SJCRH30 (cell line): ENCODE measurements at regions not wholly inside any gene's neighbourhood (a gene's known extent, or its start where the extent isn't known, plus 50 kb on each side); places are given as distances from the start of the nearest gene placed in this dataset.
A peak's percentile ranks its signal among the peaks of the same experiment; 100 is the strongest.

ENCODE experiments used
- DNase-seq, 2 experiments: peaks; one replicate each; pipeline ENCODE4 v3.0.0-alpha.2; 2015 to 2020
- H3K27ac ChIP-seq: fragments of 250-450 bp; sonication (Bioruptor Pico); 2 replicates; pipeline ENCODE4 v1.5.1; 2020; ENCODE audit warnings: mild to moderate bottlenecking, moderate library complexity
- H3K27me3 ChIP-seq: fragments of 250-450 bp; sonication (Bioruptor Pico); 2 replicates; pipeline ENCODE4 v1.5.1; 2020; ENCODE audit warnings: mild to moderate bottlenecking, moderate library complexity
- H3K36me3 ChIP-seq: fragments of 250-450 bp; sonication (Bioruptor Pico); 2 replicates; pipeline ENCODE4 v1.5.1; 2020; ENCODE audit warnings: mild to moderate bottlenecking, moderate library complexity
- H3K4me1 ChIP-seq: fragments of 250-450 bp; sonication (Bioruptor Pico); 2 replicates; pipeline ENCODE4 v1.5.1; 2020; ENCODE audit warnings: mild to moderate bottlenecking, moderate library complexity
- H3K4me3 ChIP-seq: fragments of 250-450 bp; sonication (Bioruptor Pico); 2 replicates; pipeline ENCODE4 v1.5.1; 2020; ENCODE audit warnings: mild to moderate bottlenecking, moderate library complexity
- H3K9me3 ChIP-seq: fragments of 250-450 bp; sonication (Bioruptor Pico); replicated peaks from 2 replicates; pipeline ENCODE4 v1.5.1; 2020; ENCODE audit warnings: mild to moderate bottlenecking, moderate library complexity

DNA sequence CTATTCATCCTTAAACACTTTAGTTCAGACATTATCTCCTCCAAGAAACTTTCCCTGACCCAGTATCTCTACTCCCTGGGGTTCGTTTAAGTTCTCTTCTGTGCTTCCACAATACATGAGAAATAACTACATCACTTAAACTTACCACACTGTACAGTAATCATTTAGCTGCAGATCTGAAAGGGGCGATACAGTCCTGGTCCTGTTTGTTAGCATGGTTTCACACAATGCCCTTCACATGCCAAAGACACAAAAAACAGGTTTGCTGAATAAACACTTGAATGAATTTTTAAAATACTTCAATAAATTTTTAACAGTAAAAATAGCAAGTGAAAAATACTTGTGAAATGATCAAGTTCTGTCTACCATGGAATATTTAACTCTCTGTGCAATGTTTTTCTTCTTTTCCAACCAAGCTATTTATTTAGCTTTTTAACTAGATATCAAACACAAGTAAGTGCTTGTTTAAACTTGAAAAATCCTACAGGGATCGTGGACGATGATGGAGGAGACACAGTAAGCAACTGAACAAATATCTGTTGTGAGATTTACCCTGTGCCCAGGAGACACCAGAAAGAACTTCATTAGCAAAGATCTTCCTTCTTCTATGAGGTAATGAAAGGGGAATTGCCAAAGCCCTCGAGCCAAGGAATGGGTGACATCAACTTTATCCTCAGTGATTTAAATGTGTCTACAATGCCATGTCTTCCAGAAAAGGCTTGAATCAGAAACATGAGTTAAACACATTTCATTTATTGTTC lies 255.6 kb upstream of the GRIP1 start:
- no peaks in the 10 kb centered on the region for H3K27me3 ChIP-seq
- DNase-seq = no peak
- H3K4me1 ChIP-seq = no peaks in the 10 kb centered on the region
- H3K36me3 ChIP-seq = no peaks in the 10 kb centered on the region
- H3K9me3 ChIP-seq = no peaks in the 10 kb centered on the region
- H3K4me3 ChIP-seq = no peak overlapping the region
- H3K27ac ChIP-seq = no peak overlapping the region

- H3K27ac ChIP-seq = no peak overlapping the region
- DNase-seq = no peak
Observed at GRCh38 chr12:66941150-66941549, 262.3 kb upstream of the GRIP1 start.

GRCh38 chr12:66942741-66943465 lies 264.0 kb upstream of the GRIP1 start:
- DNase-seq = peak; percentile 4 to 18
- Histone ChIP-seq H3K27me3 (no peaks in the 10 kb centered on the region), H3K36me3 (no peaks in the 10 kb centered on the region), H3K4me3 (no peak overlapping the region), H3K27ac (no peak overlapping the region), H3K4me1 (no peaks in the 10 kb centered on the region), H3K9me3 (no peaks in the 10 kb centered on the region)

More at GRCh38 chr12:66941150-66941549, 262.3 kb upstream of the GRIP1 start:
- Histone ChIP-seq H3K4me3 (no peak overlapping the region), H3K4me1 (no peaks in the 10 kb centered on the region), H3K36me3 (no peaks in the 10 kb centered on the region), H3K9me3 (no peaks in the 10 kb centered on the region), H3K27me3 (no peaks in the 10 kb centered on the region)

DNA sequence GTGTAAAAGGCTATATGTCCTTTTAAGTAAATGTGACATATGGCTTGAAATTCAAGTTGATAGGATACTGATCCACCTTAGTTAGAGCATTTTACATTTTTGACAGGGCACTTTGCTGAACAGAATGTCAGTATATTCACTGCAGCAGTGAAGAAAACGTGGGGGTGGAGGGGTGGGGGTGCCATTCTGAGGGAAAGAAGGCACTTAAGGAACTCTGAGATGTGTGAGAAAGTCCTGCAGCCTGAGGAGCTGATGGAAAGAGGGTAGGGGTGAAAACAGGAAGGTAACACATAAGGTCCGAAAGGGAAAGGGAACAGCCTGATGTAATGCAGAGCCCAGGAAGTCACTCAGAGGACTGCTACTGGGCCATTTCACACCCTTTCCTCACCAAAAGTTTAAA lies 265.5 kb upstream of the GRIP1 start:
- no peaks in the 10 kb centered on the region for H3K4me1 ChIP-seq
- no peak overlapping the region for H3K4me3 ChIP-seq
- no peaks in the 10 kb centered on the region for H3K27me3 ChIP-seq
- no peak for DNase-seq
- H3K36me3 ChIP-seq = no peaks in the 10 kb centered on the region
- no peaks in the 10 kb centered on the region for H3K9me3 ChIP-seq
- H3K27ac ChIP-seq = no peak overlapping the region

GRCh38 chr12:66945189-66945817 lies 266.4 kb upstream of the GRIP1 start:
- Histone ChIP-seq H3K27ac (no peak overlapping the region), H3K9me3 (no peaks in the 10 kb centered on the region), H3K27me3 (no peaks in the 10 kb centered on the region), H3K4me3 (no peak overlapping the region), H3K36me3 (no peaks in the 10 kb centered on the region), H3K4me1 (no peaks in the 10 kb centered on the region)
- no peak for DNase-seq

GRCh38 chr12:66947119-66947518 lies 268.2 kb upstream of the GRIP1 start:
- Histone ChIP-seq H3K27ac (no peak overlapping the region), H3K9me3 (no peaks in the 10 kb centered on the region), H3K4me3 (no peak overlapping the region), H3K27me3 (no peaks in the 10 kb centered on the region), H3K36me3 (no peaks in the 10 kb centered on the region), H3K4me1 (no peaks in the 10 kb centered on the region)
- DNase-seq = no peak

DNA sequence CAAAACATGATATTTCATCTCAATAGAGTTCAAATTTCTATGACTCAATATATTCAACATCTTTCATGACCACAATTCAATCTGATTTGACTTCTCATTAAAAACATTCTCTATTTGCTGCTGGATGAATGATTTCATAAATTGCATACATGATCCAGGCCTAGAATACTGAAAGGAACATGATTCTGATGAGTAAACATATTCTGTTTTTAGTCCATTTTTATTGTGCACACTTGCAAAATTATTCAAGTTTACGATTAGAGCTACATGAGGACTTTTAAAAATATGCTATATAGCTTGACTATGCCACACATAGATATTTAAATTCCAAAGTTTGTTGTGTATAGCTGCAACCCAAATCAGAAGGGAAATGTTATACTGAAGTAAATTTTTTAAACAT lies 273.8 kb upstream of the GRIP1 start:
- Histone ChIP-seq H3K4me3 (no peak overlapping the region), H3K27ac (no peak overlapping the region), H3K4me1 (no peaks in the 10 kb centered on the region), H3K36me3 (no peaks in the 10 kb centered on the region), H3K27me3 (no peaks in the 10 kb centered on the region), H3K9me3 (no peaks in the 10 kb centered on the region)
- DNase-seq = no peak

- Histone ChIP-seq H3K27ac (no peak overlapping the region), H3K27me3 (no peaks in the 10 kb centered on the region), H3K9me3 (no peaks in the 10 kb centered on the region), H3K36me3 (no peaks in the 10 kb centered on the region), H3K4me1 (no peaks in the 10 kb centered on the region), H3K4me3 (no peak overlapping the region)
- DNase-seq = no peak
Observed at GRCh38 chr12:66956300-66956699, 277.4 kb upstream of the GRIP1 start.

- H3K36me3 ChIP-seq = no peaks in the 10 kb centered on the region
- peaks cover 2% of the 10 kb centered on the region; the same call in 1 of the 2 replicates for H3K4me1 ChIP-seq
- H3K9me3 ChIP-seq = no peaks in the 10 kb centered on the region
- H3K27me3 ChIP-seq = no peaks in the 10 kb centered on the region
- no peak overlapping the region for H3K27ac ChIP-seq
- DNase-seq = no peak
- no peak overlapping the region for H3K4me3 ChIP-seq
Observed at GRCh38 chr12:66959276-66959675, 280.4 kb upstream of the GRIP1 start.

GRCh38 chr12:66960006-66960405 lies 281.1 kb upstream of the GRIP1 start:
- no peak for DNase-seq
- Histone ChIP-seq H3K27ac (no peak overlapping the region), H3K4me1 (peaks cover 8% of the 10 kb centered on the region; the same call in 1 of the 2 replicates), H3K4me3 (no peak overlapping the region), H3K36me3 (no peaks in the 10 kb centered on the region), H3K27me3 (no peaks in the 10 kb centered on the region), H3K9me3 (no peaks in the 10 kb centered on the region)

- DNase-seq = no peak
- no peak overlapping the region for H3K4me3 ChIP-seq
- no peaks in the 10 kb centered on the region for H3K36me3 ChIP-seq
- no peak overlapping the region for H3K27ac ChIP-seq
- peaks cover 17% of the 10 kb centered on the region; the same call in 1 of the 2 replicates for H3K4me1 ChIP-seq
- no peaks in the 10 kb centered on the region for H3K27me3 ChIP-seq
- no peaks in the 10 kb centered on the region for H3K9me3 ChIP-seq
Observed at GRCh38 chr12:66960704-66961690, 282.1 kb upstream of the GRIP1 start.

GRCh38 chr12:66962290-66962689 lies 283.4 kb upstream of the GRIP1 start:
- Histone ChIP-seq H3K9me3 (no peaks in the 10 kb centered on the region), H3K27me3 (no peaks in the 10 kb centered on the region), H3K36me3 (no peaks in the 10 kb centered on the region), H3K4me3 (no peak overlapping the region), H3K27ac (no peak overlapping the region), H3K4me1 (peaks cover 17% of the 10 kb centered on the region; the same call in 1 of the 2 replicates)
- DNase-seq = no peak

- no peak overlapping the region for H3K4me3 ChIP-seq
- no peak for DNase-seq
- H3K27ac ChIP-seq = no peak overlapping the region
- H3K9me3 ChIP-seq = no peaks in the 10 kb centered on the region
- H3K4me1 ChIP-seq = peaks cover 17% of the 10 kb centered on the region; the same call in 1 of the 2 replicates
- H3K27me3 ChIP-seq = no peaks in the 10 kb centered on the region
- no peaks in the 10 kb centered on the region for H3K36me3 ChIP-seq
Observed at GRCh38 chr12:66963901-66964300, 285.0 kb upstream of the GRIP1 start.

GRCh38 chr12:66964629-66965028 lies 285.8 kb upstream of the GRIP1 start:
- peak; percentile 36 to 42 for DNase-seq
- Histone ChIP-seq H3K27ac (no peak overlapping the region), H3K27me3 (no peaks in the 10 kb centered on the region), H3K9me3 (no peaks in the 10 kb centered on the region), H3K4me1 (peaks cover 17% of the 10 kb centered on the region; the same call in 1 of the 2 replicates), H3K4me3 (no peak overlapping the region), H3K36me3 (no peaks in the 10 kb centered on the region)
